ENCODE measurements at regions not wholly inside any gene's neighbourhood (a gene's known extent, or its start where the extent isn't known, plus 50 kb on each side); places are given as distances from the start of the nearest gene placed in this dataset.
"Not testable (repeated sequence)": the region's sequence is repeated elsewhere in the genome, so short reads cannot be mapped to it uniquely, and the experiment has no call there.

DNA sequence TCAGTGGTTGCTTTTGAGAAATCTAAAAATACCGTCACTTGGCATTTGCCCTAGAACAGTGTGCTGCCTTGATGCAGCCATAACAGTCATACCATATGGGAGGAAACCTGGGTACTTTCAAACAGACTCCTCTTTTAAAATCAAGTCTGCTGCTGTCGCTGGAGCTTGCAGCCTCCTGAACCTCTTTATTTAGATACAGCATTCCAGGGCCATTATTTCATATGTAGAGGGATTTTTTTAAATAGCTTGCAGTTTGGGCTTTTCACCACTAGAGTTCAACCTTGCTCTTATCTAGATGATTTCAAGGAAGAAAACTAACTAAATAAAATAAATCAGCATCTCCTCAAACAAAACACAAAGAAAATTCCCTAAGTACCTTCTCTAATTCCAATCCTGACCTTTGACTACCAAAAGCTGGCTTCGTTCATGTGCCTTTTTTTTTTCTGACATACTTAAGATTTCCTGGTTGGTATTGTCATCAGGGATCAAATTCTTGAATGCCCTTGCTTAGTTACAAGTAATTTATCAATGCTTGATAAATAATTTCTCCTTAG is 111.6 kb downstream of the KBTBD8 start:
- TF ChIP-seq POLR2A (IDR thresholded peaks at IDR 0.05; ENCODE audit: low read depth, low read length), result no peak
- FAIRE-seq (peak; percentile 36), DNase-seq (ENCODE audit: insufficient read length, low spot score) (no peak)

DNA sequence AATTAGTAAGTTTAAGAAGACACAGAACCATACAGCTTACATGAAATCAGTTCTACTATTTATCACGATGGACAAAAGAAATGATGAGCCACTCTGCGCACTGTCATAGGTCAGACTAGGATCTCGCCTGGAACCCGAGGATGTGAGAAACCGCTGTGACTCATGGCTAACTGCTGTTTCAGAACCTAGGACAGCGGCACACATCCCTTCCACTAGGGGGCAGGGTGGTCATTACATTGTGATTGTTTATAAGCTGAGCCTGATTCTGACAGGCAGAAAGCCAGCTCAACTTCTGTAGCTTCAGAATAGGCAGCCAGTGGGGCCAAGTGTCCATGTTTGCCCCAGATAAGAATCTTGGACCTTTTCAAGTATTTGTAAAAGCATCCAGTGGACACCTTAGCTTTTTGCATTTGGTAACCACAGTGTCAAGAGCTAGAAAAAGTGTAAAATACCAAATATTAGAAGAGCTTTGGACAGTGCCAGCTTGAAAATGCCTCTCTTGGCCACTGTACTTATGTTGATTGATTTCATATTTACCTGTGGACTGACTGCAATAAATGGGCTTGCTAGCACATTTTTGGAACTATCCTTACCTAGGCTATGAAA is 115.8 kb downstream of the KBTBD8 start:
- FAIRE-seq, result peak; percentile 86
- DNase-seq (ENCODE audit: insufficient read length, low spot score), result peak; percentile 46
- TF ChIP-seq POLR2A (IDR thresholded peaks at IDR 0.05; ENCODE audit: low read depth, low read length), result no peak

GRCh38 chr3:67118122-67118521 is 120.0 kb downstream of the KBTBD8 start:
- no peak for TF ChIP-seq POLR2A (IDR thresholded peaks at IDR 0.05; ENCODE audit: low read depth, low read length)
- DNase-seq (ENCODE audit: insufficient read length, low spot score) (no peak), FAIRE-seq (no peak)

GRCh38 chr3:67118635-67119034 is 120.5 kb downstream of the KBTBD8 start:
- DNase-seq (ENCODE audit: insufficient read length, low spot score) (no peak), FAIRE-seq (no peak)
- TF ChIP-seq POLR2A (IDR thresholded peaks at IDR 0.05; ENCODE audit: low read depth, low read length), result no peak

GRCh38 chr3:67123914-67124313 is 125.8 kb downstream of the KBTBD8 start:
- no peak for TF ChIP-seq POLR2A (IDR thresholded peaks at IDR 0.05; ENCODE audit: low read depth, low read length)
- no peak for DNase-seq (ENCODE audit: insufficient read length, low spot score)
- no peak for FAIRE-seq

GRCh38 chr3:67127254-67127653 is 129.1 kb downstream of the KBTBD8 start:
- FAIRE-seq, result no peak
- TF ChIP-seq POLR2A (IDR thresholded peaks at IDR 0.05; ENCODE audit: low read depth, low read length), result no peak
- DNase-seq (ENCODE audit: insufficient read length, low spot score), result no peak

- FAIRE-seq (no peak), DNase-seq (ENCODE audit: insufficient read length, low spot score) (no peak)
- no peak for TF ChIP-seq POLR2A (IDR thresholded peaks at IDR 0.05; ENCODE audit: low read depth, low read length)
Observed at GRCh38 chr3:67142432-67142831, 144.3 kb downstream of the KBTBD8 start.

GRCh38 chr3:67145738-67146137 is 147.6 kb downstream of the KBTBD8 start:
- no peak for TF ChIP-seq POLR2A (IDR thresholded peaks at IDR 0.05; ENCODE audit: low read depth, low read length)
- no peak for DNase-seq (ENCODE audit: insufficient read length, low spot score)
- no peak for FAIRE-seq

DNA sequence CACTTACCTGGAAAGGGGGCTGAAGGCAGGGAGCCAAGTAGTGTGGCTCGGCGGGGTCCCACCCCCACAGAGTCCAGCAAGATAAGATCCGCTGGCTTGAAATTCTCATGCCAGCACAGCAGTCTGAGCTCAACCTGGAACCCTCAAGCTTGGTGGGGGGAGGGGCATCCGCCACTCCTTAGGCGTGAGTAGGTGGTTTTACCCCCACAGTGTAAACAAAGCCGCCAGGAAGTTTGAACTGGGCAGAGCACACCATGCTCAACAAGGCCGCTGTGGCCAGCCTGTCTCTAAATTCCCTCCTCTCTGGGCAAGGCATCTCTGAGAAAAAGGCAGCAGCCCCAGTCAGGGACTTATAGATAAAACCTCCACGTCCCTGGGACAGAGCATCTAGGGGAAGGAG is 156.3 kb downstream of the KBTBD8 start:
- no peak for TF ChIP-seq POLR2A (IDR thresholded peaks at IDR 0.05; ENCODE audit: low read depth, low read length)
- FAIRE-seq (no peak), DNase-seq (ENCODE audit: insufficient read length, low spot score) (no peak)

DNA sequence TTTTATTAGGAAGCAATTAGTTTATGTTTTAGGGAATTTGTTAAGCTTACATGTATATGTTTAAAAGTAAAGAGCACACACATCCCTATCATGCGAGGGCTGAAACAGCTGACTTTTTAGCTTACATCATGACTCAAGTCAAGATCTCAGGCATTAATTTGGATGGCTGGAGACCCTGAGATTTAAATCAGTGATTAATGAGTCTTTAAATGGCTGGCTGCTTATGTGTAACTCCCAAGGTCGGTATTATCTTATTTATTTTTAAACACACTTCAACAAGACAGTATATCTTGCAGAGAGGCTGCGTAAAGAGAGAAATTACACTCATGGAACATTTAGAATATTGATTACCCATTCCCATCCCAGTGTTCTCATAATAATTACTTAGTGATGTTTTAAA is 169.4 kb downstream of the KBTBD8 start:
- FAIRE-seq (no peak), DNase-seq (ENCODE audit: insufficient read length, low spot score) (no peak)
- no peak for TF ChIP-seq POLR2A (IDR thresholded peaks at IDR 0.05; ENCODE audit: low read depth, low read length)

DNA sequence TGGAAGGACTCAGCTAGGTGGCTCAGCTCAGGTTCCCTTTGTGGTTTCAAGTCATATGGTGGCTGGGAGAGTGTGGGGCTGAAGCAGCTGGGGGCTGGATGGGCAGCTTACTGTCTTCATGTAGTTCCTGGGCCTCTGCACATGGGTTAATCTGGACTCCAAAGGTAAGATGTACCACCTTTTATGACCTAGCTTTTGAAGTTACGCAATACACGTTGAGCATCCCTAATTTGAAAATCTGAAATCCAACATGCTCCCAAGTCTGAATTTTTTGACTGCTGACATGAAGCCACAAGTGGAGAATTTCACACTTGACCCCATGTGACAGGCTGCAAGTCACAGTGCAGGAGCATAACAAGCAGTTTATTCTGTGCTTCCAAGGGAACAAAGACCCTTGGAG is 173.7 kb downstream of the KBTBD8 start:
- FAIRE-seq (no peak), DNase-seq (ENCODE audit: insufficient read length, low spot score) (no peak)
- TF ChIP-seq POLR2A (IDR thresholded peaks at IDR 0.05; ENCODE audit: low read depth, low read length), result no peak

GRCh38 chr3:67173130-67173529 is 175.0 kb downstream of the KBTBD8 start:
- FAIRE-seq; DNase-seq (ENCODE audit: insufficient read length, low spot score): not testable (repeated sequence)

GRCh38 chr3:67176396-67176795 is 178.3 kb downstream of the KBTBD8 start:
- no peak for TF ChIP-seq POLR2A (IDR thresholded peaks at IDR 0.05; ENCODE audit: low read depth, low read length)
- DNase-seq (ENCODE audit: insufficient read length, low spot score) (no peak), FAIRE-seq (no peak)

DNA sequence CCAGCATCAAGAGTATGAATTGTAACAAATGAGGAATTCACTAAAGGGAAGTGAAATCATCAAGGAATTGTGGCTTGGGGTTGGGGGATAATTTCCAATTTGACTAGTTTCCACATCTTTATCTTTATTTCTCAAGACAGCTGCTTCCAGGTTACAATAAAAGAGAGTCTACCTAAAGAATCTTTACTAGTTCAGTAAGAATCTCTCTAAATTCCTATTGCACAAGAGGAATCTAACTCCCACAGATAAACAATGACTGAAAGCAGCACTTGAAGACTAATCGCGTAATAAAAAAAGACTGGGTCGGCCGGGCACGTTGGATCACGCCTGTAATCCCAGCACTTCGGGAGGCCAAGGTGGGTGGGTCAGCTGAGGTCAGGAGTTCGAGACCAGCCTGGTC is 194.4 kb downstream of the KBTBD8 start:
- no peak for FAIRE-seq
- no peak for TF ChIP-seq POLR2A (IDR thresholded peaks at IDR 0.05; ENCODE audit: low read depth, low read length)

DNA sequence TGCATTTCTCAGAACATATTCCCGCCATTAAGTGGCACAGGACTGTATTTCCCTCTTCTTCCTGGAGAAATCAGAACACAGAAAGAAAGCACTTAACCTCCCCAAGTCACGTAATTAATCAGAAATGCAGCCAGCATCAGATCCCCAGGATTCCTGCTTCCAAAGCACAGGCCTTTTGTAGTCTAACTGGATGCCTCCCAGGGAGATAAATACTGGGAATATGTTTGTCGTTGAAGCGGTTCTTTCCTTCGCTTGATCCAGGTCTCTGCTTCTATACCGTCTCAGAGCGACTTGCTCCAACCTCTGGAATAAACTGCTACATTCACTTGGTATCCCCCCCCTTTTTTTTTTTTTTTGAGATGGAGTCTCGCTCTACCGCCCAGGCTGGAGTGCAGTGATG is 198.6 kb downstream of the KBTBD8 start:
- no peak for TF ChIP-seq POLR2A (IDR thresholded peaks at IDR 0.05; ENCODE audit: low read depth, low read length)
- FAIRE-seq (no peak), DNase-seq (ENCODE audit: insufficient read length, low spot score) (no peak)

More for the DNA sequence above, 194.4 kb downstream of the KBTBD8 start:
- DNase-seq (ENCODE audit: insufficient read length, low spot score), result no peak

DNA sequence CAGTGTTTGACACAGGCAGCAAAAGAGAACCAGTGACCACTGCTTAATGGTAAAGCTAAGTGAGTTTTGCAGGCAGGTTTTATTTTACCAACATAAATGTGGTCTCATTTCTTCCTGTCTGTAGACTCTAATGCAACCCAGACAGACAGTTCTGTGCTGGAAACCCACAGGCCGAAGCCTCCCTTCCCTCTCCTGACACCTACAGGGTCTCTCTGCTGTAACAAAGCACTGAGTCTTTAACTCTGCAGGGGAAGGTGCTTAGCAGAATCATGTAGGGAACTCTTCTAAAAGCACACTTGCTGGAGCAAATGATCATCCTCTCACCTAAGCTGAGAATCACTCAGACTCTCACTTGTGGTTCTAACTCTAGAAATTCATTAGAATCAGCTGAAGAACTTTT is 200.3 kb downstream of the KBTBD8 start:
- TF ChIP-seq POLR2A (IDR thresholded peaks at IDR 0.05; ENCODE audit: low read depth, low read length), result no peak
- FAIRE-seq, result no peak

More for the DNA sequence above, 200.3 kb downstream of the KBTBD8 start:
- no peak for DNase-seq (ENCODE audit: insufficient read length, low spot score)

Measured in H54 (cell line).